ENCODE measurements at regions not wholly inside any gene's neighbourhood (a gene's known extent, or its start where the extent isn't known, plus 50 kb on each side); places are given as distances from the start of the nearest gene placed in this dataset.

DNA sequence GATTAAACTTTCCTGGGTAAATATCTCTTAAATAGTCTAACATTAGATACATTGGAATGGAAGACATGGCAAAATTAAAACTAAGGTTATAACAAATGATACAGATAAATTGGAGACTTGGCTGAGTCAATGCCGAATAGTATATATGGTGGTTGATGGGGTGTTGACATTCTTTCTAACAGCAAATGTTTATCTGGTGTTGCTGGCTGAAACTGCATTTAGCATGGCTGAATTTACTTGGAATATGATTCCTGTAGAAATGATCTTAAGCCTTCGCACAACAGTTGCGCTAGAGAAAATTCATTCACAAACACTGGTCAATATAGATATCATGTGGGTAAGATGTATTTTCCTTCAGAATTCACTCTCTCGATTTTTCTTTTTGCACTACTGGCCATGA, 646.0 kb upstream of the CXADR start:
- Mint-ChIP-seq H3K4me3 (no peak overlapping the region), H3K36me3 (ENCODE audit: low read depth) (no peaks in the 10 kb centered on the region), H3K4me1 (ENCODE audit: low read depth) (no peaks in the 10 kb centered on the region), H3K9me3 (no peaks in the 10 kb centered on the region), H3K27ac (no peak overlapping the region), H3K27me3 (ENCODE audit: insufficient read depth) (no peaks in the 10 kb centered on the region; the same call in 1 of the 2 replicates)
- no peak for DNase-seq
- no peak for TF ChIP-seq CTCF (IDR thresholded peaks at IDR 0.05)

GRCh38 chr21:16870103-16870502, 642.7 kb upstream of the CXADR start:
- no peak for TF ChIP-seq CTCF (IDR thresholded peaks at IDR 0.05)
- Mint-ChIP-seq H3K27me3 (ENCODE audit: insufficient read depth) (no peaks in the 10 kb centered on the region; the same call in 1 of the 2 replicates), H3K4me3 (no peak overlapping the region), H3K4me1 (ENCODE audit: low read depth) (no peaks in the 10 kb centered on the region), H3K9me3 (no peaks in the 10 kb centered on the region; the same call in 1 of the 2 replicates), H3K36me3 (ENCODE audit: low read depth) (no peaks in the 10 kb centered on the region), H3K27ac (no peak overlapping the region)
- no peak for DNase-seq

- no peaks in the 10 kb centered on the region for H3K36me3 Mint-ChIP-seq (ENCODE audit: low read depth)
- no peak for TF ChIP-seq CTCF (IDR thresholded peaks at IDR 0.05)
- no peak for DNase-seq
- H3K4me3 Mint-ChIP-seq: no peak overlapping the region
- H3K27me3 Mint-ChIP-seq (ENCODE audit: insufficient read depth): no peaks in the 10 kb centered on the region
- H3K4me1 Mint-ChIP-seq (ENCODE audit: low read depth): no peaks in the 10 kb centered on the region
- no peaks in the 10 kb centered on the region; the same call in 1 of the 2 replicates for H3K9me3 Mint-ChIP-seq
- no peak overlapping the region for H3K27ac Mint-ChIP-seq
Observed at GRCh38 chr21:16872616-16873015, 640.2 kb upstream of the CXADR start.

DNA sequence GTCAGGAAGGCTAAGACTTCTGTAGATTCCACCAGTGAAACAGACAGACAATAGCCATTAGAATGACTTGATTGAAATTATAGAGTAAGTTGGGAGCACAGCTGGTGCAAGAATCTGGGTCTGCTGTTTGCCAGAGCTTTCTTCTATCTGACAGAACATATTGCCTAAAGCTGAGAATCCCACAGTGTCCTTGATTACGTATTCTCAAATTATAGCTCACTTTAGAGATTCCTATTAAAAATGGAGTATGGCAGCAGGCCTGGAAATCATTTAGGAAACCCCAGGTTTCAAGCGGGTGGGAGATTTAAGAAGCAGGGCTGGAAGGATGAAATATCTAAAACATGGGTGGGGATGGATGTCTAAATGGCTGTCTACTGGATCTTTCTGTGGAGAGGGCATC, 639.7 kb upstream of the CXADR start:
- Mint-ChIP-seq H3K36me3 (ENCODE audit: low read depth) (no peaks in the 10 kb centered on the region), H3K4me3 (no peak overlapping the region), H3K27ac (no peak overlapping the region), H3K9me3 (no peaks in the 10 kb centered on the region; the same call in 1 of the 2 replicates), H3K4me1 (ENCODE audit: low read depth) (no peaks in the 10 kb centered on the region), H3K27me3 (ENCODE audit: insufficient read depth) (no peaks in the 10 kb centered on the region)
- DNase-seq: no peak
- no peak for TF ChIP-seq CTCF (IDR thresholded peaks at IDR 0.05)

DNA sequence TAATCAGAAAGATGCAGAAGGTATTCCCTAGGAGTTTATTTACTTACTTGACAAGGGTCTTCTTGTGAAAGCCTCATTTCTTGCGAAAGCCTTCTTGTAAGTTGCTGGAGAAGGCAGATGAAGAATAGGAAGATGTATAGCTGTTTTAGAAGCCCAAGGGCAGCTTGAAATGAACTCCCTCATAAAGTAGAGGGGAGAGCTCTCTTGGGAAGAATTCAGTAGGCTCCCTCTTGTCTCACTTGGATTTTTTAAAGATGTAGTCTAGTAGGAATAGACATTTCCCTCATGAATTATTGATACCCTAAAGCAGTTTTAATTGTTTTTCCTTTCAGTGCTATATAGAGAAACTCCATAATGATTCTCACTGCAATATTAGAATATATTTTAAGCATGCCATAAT, 639.2 kb upstream of the CXADR start:
- TF ChIP-seq CTCF (IDR thresholded peaks at IDR 0.05): no peak
- Mint-ChIP-seq H3K4me1 (ENCODE audit: low read depth) (no peaks in the 10 kb centered on the region), H3K27ac (no peak overlapping the region), H3K36me3 (ENCODE audit: low read depth) (no peaks in the 10 kb centered on the region), H3K9me3 (no peaks in the 10 kb centered on the region; the same call in 1 of the 2 replicates), H3K27me3 (ENCODE audit: insufficient read depth) (no peaks in the 10 kb centered on the region), H3K4me3 (no peak overlapping the region)
- no peak for DNase-seq

DNA sequence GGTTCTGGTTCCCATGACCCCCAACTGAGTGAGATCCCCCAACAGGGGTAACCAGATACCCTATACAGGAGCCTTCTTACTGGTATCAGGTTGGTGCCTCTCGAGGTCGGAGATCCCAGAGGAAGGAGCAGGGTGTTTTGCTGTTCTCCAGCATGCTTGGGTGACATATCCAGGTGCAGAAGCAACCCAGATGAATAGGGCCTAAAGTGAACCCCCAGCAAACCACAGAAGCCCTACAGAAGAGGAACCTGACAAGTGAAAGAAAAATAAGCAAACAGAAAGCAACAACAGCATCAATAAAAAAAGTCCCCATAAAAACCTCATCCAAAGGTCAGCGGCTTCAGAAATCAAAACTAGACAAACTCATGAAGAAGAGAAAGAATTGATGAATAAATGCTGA, 633.4 kb upstream of the CXADR start:
- Mint-ChIP-seq H3K9me3 (no peaks in the 10 kb centered on the region; the same call in 1 of the 2 replicates), H3K27me3 (ENCODE audit: insufficient read depth) (no peaks in the 10 kb centered on the region), H3K4me1 (ENCODE audit: low read depth) (no peaks in the 10 kb centered on the region), H3K36me3 (ENCODE audit: low read depth) (no peaks in the 10 kb centered on the region), H3K27ac (no peak overlapping the region), H3K4me3 (no peak overlapping the region)
- DNase-seq: no peak
- TF ChIP-seq CTCF (IDR thresholded peaks at IDR 0.05): no peak

All from HFFc6 (cell line).